ENCODE measurements at regions not wholly inside any gene's neighbourhood (a gene's known extent, or its start where the extent isn't known, plus 50 kb on each side); places are given as distances from the start of the nearest gene placed in this dataset.
"Not testable (repeated sequence)": the region's sequence is repeated elsewhere in the genome, so short reads cannot be mapped to it uniquely, and the experiment has no call there.

- no peak for DNase-seq (ENCODE audit: low read depth in 3 of 3)
Measured at GRCh38 chr6:10343320-10343719, 71.6 kb downstream of the TFAP2A start.

DNA sequence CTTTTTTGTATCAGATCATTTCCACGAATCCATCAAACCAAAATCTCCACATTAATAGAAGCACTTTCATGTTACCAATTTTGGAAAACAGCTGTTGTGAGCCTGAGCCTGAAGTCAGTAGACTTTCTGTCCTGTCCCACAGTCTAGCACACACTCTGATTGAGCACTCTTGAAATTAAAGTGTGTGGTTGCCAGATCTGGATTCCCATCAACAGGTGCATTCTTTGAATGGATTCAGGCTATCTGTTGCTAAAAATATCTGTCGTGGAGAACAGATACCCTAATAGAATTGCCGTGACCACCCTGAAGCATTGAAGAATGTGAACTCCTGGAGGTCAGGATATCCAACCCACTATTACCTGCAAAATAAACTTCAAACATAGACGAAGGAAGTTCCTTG lies 73.3 kb downstream of the TFAP2A start:
- no peak for DNase-seq (ENCODE audit: low read depth in 3 of 3)

DNA sequence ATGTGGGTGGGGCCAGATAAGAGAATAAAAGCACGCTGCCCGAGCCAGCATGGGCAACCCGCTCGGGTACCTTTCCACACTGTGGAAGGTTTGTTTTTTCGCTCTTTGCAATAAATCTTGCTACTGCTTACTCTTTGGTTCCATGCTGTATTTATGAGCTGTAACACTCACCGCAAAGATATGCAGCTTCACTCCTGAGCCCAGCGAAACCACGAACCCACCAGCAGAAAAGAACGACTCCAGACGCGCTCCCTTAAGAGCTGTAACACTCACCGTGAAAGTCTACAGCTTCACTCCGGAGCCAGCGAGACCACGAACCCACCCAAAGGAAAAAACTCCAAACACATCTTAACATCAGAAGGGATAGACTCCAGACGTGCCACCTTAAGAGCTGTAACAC lies 76.7 kb downstream of the TFAP2A start:
- DNase-seq (ENCODE audit: low read depth in 3 of 3): no peak

- DNase-seq (ENCODE audit: low read depth in 3 of 3): not testable (repeated sequence)
Measured at GRCh38 chr6:10337376-10337775, 77.5 kb downstream of the TFAP2A start.

DNA sequence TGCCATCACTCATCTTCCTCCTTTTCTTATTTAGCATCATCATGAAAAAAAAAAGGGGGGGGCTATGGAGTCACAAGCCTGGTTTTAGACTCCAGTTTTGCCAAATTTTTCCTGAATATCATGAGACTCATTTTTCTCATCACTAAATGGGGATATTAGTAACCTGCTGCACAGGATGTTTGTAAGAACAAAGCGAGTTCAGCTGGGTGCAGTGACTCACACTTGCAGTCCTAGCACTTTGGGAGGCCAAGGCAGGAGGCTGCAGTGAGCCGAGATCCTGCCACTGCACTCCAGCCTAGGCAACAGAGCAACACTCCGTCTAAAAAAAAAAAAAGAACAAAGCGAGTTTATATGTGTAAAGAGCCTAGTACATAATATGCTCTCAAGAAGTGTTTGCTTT lies 82.8 kb downstream of the TFAP2A start:
- no peak for DNase-seq (ENCODE audit: low read depth in 3 of 3)

- no peak for DNase-seq (ENCODE audit: low read depth in 3 of 3)
Measured at GRCh38 chr6:10331334-10331968, 83.4 kb downstream of the TFAP2A start.

- DNase-seq (ENCODE audit: low read depth in 3 of 3): no peak
Measured at GRCh38 chr6:10330515-10330914, 84.4 kb downstream of the TFAP2A start.

DNA sequence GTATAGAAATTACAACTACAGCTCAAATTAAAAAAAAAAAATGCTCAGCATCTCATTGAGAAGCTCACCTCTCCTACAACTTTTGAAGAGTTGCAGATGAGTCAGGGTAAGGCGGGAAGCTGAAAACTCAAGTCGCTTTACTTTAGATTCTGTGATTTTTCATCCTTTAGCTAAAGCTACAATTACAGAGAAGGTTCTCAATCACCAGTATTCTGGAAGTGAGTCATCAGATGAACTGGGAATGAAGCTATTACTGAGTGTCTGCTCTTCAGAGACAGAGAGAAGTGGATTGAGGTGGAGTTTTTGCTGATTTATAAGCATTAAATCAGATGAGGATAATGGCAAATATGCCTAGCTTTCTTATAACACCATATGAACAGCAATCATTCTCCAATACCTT lies 91.9 kb downstream of the TFAP2A start:
- no peak for DNase-seq (ENCODE audit: low read depth in 3 of 3)

- no peak for DNase-seq (ENCODE audit: low read depth in 3 of 3)
Measured at GRCh38 chr6:10320291-10320690, 94.6 kb downstream of the TFAP2A start.

- no peak for DNase-seq (ENCODE audit: low read depth in 3 of 3)
Measured at GRCh38 chr6:10316373-10316721, 98.5 kb downstream of the TFAP2A start.

GRCh38 chr6:10315658-10316372 lies 99.1 kb downstream of the TFAP2A start:
- no peak for DNase-seq (ENCODE audit: low read depth in 3 of 3)

GRCh38 chr6:10315034-10315433 lies 99.8 kb downstream of the TFAP2A start:
- no peak for DNase-seq (ENCODE audit: low read depth in 3 of 3)

GRCh38 chr6:10314163-10314955 lies 100.5 kb downstream of the TFAP2A start:
- no peak for DNase-seq (ENCODE audit: low read depth in 3 of 3)

GRCh38 chr6:10313799-10314162 lies 101.1 kb downstream of the TFAP2A start:
- no peak for DNase-seq (ENCODE audit: low read depth in 3 of 3)

GRCh38 chr6:10312445-10312844 lies 102.4 kb downstream of the TFAP2A start:
- DNase-seq (ENCODE audit: low read depth in 3 of 3): no peak

- DNase-seq (ENCODE audit: low read depth in 3 of 3): not testable (repeated sequence)
Measured at GRCh38 chr6:10311546-10312405, 103.1 kb downstream of the TFAP2A start.

GRCh38 chr6:10310826-10311225 lies 104.0 kb downstream of the TFAP2A start:
- no peak for DNase-seq (ENCODE audit: low read depth in 3 of 3)

DNA sequence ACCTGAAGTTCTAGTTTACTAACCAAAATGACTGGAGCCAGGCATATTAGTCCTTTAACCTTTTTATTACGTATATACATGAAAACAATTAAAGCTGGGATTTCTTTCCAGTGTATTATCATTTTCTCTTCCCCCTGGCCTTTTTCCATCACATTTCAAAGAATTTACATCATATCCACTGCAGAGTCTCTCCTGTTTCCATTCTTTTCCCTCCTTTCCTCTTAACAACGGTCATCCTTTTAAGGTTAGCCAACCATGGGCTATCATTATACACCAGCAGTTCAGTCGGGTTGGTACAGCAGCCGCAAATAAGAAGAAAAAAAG lies 104.6 kb downstream of the TFAP2A start:
- no peak for DNase-seq (ENCODE audit: low read depth in 3 of 3)

DNA sequence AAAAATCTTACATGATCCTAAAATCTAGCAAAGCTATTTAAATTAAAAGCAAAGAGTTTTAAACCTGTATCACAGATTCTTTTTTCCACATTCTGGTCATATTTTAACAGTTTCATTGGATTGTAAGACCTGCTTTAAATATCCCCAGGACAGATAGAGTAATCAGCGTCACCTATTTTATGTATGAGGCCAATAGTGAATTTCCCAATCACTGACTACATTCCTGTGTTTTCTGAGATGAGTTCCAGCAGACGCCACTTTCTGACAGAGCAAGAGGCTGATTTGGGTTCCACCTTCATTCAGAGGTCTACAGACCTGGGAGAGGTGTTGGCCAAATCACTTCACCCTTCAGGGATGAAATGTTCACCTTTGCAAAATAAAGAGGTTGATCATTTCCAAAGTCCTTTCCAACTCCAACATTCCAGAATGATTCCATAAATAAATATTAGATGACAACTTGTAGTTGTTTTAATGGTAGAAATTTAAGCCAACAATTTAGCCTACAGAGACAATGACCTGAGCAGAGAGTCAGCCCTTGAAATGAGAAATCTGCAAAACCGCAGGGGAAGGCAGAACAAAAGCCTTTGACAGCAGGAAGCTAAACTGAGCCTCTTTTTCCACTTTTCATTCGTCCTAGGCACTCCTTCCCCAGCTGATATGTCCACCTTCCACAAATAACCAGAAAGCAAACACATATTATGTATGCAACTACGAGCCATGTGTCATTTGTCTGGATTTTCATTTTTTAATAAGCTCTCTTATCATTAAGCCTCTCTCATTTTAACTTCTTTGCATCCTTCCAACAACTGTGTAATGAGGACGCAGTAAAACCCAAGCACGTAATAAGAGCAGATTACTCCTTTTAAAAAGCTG lies 105.2 kb downstream of the TFAP2A start:
- DNase-seq (ENCODE audit: low read depth in 3 of 3): no peak

- no peak for DNase-seq (ENCODE audit: low read depth in 3 of 3)
Measured at GRCh38 chr6:10307476-10307875, 107.4 kb downstream of the TFAP2A start.

DNA sequence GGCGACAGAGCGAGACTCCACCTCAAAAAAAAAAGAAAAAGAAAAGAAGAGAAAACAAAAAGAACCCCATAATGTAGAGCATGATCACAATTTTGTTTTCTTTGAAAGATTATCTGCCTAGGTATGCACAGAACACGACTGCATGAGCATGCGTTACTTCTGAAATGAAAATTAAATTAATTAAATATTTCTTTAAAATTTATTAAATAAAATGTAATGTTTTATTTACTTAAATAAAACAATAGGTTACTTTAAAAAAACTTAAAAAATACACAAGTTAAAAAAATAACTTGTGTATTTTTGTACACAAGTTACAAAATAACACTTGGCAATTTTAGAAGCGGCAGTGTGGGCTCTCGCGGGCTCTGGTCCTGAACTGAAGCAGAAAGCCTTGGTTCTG lies 107.8 kb downstream of the TFAP2A start:
- no peak for DNase-seq (ENCODE audit: low read depth in 3 of 3)
